Omental fat pad (tissue), 3 donors: ENCODE measurements at regions not wholly inside any gene's neighbourhood (a gene's known extent, or its start where the extent isn't known, plus 50 kb on each side); places are given as distances from the start of the nearest gene placed in this dataset.
"Not testable (repeated sequence)": the region's sequence is repeated elsewhere in the genome, so short reads cannot be mapped to it uniquely, and the experiment has no call there.

Experiments
- ATAC-seq: fragments of 150-250 bp; one replicate; pipeline ENCODE4 v1.9.1; 2016; ENCODE audit warnings: mild to moderate bottlenecking, moderate library complexity; ENCODE audit not compliant: low FRiP score
- DNase-seq: peaks from one replicate; pipeline ENCODE4 v3.0.0-alpha.2; 2019; ENCODE audit warnings: low spot score
- CTCF ChIP-seq, 3 donors: fragments of 450-650 bp; IDR thresholded peaks; one replicate each; pipeline ENCODE4 v1.5.1; 2016 to 2017; ENCODE audit warnings: antibody characterized with exemption in 3 of 3, mild to moderate bottlenecking in 3 of 3, moderate library complexity in 2 of 3

GRCh38 chr3:132987396-132987795, 50.8 kb upstream of the TMEM108 start:
- no peak for DNase-seq
- TF ChIP-seq CTCF (IDR thresholded peaks at IDR 0.05): no peak
- ATAC-seq: no peak

DNA sequence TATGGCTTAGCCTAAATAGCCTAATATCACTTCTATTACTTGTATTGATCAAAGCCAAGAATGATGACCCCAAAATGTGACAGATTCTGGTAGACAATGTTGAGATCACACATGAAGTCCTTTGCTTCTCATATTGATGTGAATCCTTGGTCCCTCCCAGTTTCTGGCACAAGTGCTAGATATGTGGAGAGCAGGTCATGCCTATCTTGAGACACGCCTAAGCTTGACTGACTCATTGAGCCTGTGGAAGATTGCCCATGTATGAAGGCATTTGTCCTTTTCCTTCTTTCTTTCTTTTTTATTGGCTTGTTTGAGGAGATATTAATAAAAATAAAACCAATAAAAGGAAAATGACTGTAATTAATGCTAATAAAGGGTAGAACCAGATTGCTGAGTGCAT, 54.0 kb upstream of the TMEM108 start:
- TF ChIP-seq CTCF (IDR thresholded peaks at IDR 0.05): no peak
- ATAC-seq (no peak), DNase-seq (no peak)

GRCh38 chr3:132983143-132983770, 54.9 kb upstream of the TMEM108 start:
- no peak for TF ChIP-seq CTCF (IDR thresholded peaks at IDR 0.05)
- no peak for ATAC-seq
- no peak for DNase-seq

DNA sequence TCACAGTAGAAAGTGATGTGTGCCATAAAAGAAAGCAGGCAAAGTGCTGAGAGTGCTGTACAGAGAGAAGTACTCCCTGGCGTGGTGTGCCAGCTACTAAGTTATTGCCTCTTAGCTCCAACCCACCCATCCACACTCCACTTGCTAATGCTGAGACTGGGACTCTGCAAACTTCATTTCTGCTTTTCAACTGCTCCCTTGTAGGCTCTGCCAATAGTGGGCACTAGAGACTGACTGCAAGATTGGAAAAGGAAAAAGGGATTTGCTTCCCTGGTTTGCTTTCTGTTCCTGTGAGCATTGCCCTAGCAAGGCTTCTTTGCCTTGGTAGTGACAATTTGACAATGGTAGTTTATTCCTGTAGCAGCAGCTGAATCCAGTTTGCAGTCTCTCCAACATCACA, 56.5 kb upstream of the TMEM108 start:
- no peak for TF ChIP-seq CTCF (IDR thresholded peaks at IDR 0.05)
- no peak for ATAC-seq
- DNase-seq: no peak

DNA sequence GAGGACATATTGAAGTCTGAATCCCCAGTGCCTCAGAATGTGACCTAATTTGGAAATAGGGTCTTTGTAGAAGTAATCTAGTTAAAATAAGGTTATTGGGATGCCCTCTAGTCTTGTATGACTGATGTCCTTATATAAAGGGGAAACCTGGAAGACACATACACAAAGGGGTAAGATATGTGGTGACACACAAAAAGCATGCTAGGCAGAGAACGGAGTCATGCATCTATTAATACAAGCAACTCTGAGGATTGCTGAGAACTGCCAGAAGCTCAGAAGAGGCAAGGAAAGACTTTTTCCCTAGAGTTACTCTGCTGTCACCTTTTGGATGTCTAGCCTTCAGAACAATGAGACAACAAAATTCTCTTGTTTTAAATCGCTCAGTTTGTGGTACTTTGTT, 58.1 kb upstream of the TMEM108 start:
- ATAC-seq: no peak
- DNase-seq: no peak
- TF ChIP-seq CTCF (IDR thresholded peaks at IDR 0.05): no peak

DNA sequence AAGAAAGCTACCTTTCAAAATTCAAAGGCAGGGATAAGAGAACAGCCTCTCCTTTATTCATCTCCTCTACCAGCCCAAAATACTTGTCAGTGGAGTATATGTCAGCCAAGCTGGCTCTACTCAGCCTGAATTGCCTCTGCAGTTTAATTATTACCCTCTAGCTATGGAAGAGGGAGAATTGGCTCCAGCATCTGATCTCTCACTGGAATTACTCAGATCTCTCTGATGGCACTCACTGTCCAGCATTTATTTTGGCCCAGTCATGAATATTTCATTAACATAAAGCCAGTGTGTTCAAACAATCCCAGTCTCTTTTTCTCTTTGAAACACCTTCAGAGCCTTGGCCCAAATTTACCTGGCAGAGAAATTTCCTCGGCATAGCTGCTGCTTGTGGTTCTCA, 58.6 kb upstream of the TMEM108 start:
- DNase-seq (no peak), ATAC-seq (no peak)
- no peak for TF ChIP-seq CTCF (IDR thresholded peaks at IDR 0.05)

DNA sequence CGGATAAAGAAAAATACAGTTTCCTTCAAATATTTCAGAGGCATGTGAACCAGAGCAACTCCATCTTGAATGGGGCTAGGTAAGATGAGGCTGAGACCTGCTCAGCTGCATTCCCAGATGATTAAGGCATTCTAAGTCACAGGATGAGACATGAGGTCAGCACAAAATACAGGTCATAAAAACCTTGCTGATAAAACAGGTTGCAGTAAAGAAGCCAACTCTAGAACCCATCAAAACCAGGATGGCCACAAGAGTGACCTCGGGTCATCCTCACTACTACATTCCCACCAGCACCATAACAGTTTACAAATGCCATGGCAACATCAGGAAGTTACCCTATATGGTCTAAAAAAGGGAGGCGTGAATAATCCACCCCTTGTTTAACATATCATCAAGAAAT, 59.2 kb upstream of the TMEM108 start:
- not testable (repeated sequence) for DNase-seq, ATAC-seq

DNA sequence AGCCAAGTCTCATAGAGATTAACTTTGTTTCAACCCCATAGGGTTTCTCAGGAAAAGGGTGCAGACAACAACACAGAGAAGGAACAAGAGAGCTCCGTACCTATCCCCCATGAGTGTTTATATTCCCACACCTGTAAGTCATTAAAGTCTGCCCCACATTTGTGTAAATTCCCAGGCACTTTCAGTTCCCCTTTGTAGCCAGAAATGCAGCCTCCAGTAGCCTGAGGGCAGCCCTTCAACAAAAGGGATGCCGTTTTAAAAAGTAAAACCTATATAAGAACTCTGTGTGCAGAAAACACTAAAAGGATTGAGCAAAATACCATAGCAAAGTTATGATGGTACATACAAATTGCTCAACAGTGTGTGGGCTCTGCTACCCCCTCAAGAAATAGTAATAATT, 59.7 kb upstream of the TMEM108 start:
- no peak for DNase-seq
- no peak for TF ChIP-seq CTCF (IDR thresholded peaks at IDR 0.05)
- ATAC-seq: no peak
